ENCODE measurements at regions not wholly inside any gene's neighbourhood (a gene's known extent, or its start where the extent isn't known, plus 50 kb on each side); places are given as distances from the start of the nearest gene placed in this dataset.

DNA sequence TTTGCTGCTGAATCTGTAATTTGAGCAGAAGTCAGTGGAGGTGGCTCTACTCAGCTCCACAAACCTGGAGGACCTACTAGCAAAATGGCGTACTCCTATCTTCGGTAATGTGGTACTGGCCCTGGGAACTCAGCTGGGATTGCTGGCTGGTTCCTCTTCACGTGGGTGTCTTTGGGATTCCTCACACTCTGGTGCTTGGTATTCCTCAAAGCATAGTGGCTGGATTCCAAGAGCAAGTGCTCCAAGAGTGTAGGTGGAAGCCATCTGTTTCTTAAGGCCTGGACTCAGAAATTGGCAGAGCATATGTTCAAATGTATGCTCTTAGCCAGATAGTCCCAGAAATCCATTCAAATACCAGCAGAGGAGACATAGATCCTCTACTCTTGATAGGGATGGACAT, 281.9 kb upstream of the CDH7 start:
- TF ChIP-seq, protein P1, sequence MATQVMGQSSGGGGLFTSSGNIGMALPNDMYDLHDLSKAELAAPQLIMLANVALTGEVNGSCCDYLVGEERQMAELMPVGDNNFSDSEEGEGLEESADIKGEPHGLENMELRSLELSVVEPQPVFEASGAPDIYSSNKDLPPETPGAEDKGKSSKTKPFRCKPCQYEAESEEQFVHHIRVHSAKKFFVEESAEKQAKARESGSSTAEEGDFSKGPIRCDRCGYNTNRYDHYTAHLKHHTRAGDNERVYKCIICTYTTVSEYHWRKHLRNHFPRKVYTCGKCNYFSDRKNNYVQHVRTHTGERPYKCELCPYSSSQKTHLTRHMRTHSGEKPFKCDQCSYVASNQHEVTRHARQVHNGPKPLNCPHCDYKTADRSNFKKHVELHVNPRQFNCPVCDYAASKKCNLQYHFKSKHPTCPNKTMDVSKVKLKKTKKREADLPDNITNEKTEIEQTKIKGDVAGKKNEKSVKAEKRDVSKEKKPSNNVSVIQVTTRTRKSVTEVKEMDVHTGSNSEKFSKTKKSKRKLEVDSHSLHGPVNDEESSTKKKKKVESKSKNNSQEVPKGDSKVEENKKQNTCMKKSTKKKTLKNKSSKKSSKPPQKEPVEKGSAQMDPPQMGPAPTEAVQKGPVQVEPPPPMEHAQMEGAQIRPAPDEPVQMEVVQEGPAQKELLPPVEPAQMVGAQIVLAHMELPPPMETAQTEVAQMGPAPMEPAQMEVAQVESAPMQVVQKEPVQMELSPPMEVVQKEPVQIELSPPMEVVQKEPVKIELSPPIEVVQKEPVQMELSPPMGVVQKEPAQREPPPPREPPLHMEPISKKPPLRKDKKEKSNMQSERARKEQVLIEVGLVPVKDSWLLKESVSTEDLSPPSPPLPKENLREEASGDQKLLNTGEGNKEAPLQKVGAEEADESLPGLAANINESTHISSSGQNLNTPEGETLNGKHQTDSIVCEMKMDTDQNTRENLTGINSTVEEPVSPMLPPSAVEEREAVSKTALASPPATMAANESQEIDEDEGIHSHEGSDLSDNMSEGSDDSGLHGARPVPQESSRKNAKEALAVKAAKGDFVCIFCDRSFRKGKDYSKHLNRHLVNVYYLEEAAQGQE (IDR thresholded peaks at IDR 0.05; ENCODE audit: borderline replicate concordance): no peak
- TF ChIP-seq TAF1 (IDR thresholded peaks at IDR 0.05; ENCODE audit: low read depth) (no peak), POLR2AphosphoS5 (IDR thresholded peaks at IDR 0.05) (no peak), SMC3 (conservative IDR thresholded peaks at IDR 0.05; ENCODE audit: poor library complexity) (no peak), RAD21 (conservative IDR thresholded peaks at IDR 0.05) (no peak), EP300 (conservative IDR thresholded peaks at IDR 0.05; ENCODE audit: poor library complexity, severe bottlenecking) (no peak), EZH2 (IDR thresholded peaks at IDR 0.05; ENCODE audit: borderline replicate concordance, insufficient read depth, low read length, poor library complexity, severe bottlenecking) (no peak), MXI1 (conservative IDR thresholded peaks at IDR 0.05; ENCODE audit: poor library complexity, severe bottlenecking) (no peak)
- TF ChIP-seq, protein P2, sequence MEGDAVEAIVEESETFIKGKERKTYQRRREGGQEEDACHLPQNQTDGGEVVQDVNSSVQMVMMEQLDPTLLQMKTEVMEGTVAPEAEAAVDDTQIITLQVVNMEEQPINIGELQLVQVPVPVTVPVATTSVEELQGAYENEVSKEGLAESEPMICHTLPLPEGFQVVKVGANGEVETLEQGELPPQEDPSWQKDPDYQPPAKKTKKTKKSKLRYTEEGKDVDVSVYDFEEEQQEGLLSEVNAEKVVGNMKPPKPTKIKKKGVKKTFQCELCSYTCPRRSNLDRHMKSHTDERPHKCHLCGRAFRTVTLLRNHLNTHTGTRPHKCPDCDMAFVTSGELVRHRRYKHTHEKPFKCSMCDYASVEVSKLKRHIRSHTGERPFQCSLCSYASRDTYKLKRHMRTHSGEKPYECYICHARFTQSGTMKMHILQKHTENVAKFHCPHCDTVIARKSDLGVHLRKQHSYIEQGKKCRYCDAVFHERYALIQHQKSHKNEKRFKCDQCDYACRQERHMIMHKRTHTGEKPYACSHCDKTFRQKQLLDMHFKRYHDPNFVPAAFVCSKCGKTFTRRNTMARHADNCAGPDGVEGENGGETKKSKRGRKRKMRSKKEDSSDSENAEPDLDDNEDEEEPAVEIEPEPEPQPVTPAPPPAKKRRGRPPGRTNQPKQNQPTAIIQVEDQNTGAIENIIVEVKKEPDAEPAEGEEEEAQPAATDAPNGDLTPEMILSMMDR (IDR thresholded peaks at IDR 0.05; ENCODE audit: poor library complexity, severe bottlenecking): no peak
- no peaks in the 10 kb centered on the region for H3K27me3 ChIP-seq (ENCODE audit: insufficient read depth, low read depth, low read length)
- no peak overlapping the region for H3K4me2 ChIP-seq (ENCODE audit: low read length)
- H4K20me1 ChIP-seq (ENCODE audit: insufficient read depth): no peaks in the 10 kb centered on the region
- no peaks in the 10 kb centered on the region for H3F3A ChIP-seq (ENCODE audit: insufficient read depth, low read length, poor library complexity, severe bottlenecking)
- no peak overlapping the region for H2AFZ ChIP-seq (ENCODE audit: low read depth, low read length)
- no peaks in the 10 kb centered on the region for H3K79me2 ChIP-seq (replicated peaks; ENCODE audit: insufficient read depth, low read length)
- no peaks in the 10 kb centered on the region for H3K36me3 ChIP-seq (ENCODE audit: insufficient read depth, low read length)
- H3K4me3 ChIP-seq (ENCODE audit: low read length): no peak overlapping the region
- no peaks in the 10 kb centered on the region for H3K9me2 ChIP-seq (ENCODE audit: insufficient read depth, low read length)
- no peak overlapping the region for H3K27ac ChIP-seq (ENCODE audit: low read length)
- no peaks in the 10 kb centered on the region for H3K9me3 ChIP-seq (ENCODE audit: low read length)
- no peak overlapping the region for H3K9ac ChIP-seq (ENCODE audit: low read length)

DNA sequence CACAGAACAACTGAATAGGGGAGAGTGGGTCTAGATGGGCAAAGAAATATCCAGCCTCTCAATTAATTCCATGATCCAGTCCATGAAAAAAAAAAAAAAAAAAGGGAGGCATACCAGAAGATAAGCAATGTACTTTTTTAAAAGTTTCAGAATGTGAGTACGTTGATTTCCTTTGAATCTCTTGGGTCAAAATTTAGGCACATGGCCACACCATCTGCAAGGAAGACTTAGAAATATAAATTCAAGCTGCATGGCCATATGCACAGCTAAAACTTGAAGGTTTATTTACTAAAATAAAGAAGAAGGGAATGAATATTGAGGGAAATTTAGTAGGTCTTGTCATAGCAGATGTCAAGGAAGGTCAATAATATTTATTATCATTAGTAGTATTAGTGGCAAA, 286.5 kb upstream of the CDH7 start:
- Histone ChIP-seq H3K4me2 (ENCODE audit: low read length) (no peak overlapping the region), H3K36me3 (ENCODE audit: insufficient read depth, low read length) (no peaks in the 10 kb centered on the region), H3K79me2 (replicated peaks; ENCODE audit: insufficient read depth, low read length) (no peaks in the 10 kb centered on the region), H3K27ac (ENCODE audit: low read length) (no peak overlapping the region), H3K27me3 (ENCODE audit: insufficient read depth, low read depth, low read length) (no peaks in the 10 kb centered on the region), H2AFZ (ENCODE audit: low read depth, low read length) (no peak overlapping the region), H3K4me3 (ENCODE audit: low read length) (no peak overlapping the region), H3K9me3 (ENCODE audit: low read length) (no peaks in the 10 kb centered on the region), H3K9ac (ENCODE audit: low read length) (no peak overlapping the region), H4K20me1 (ENCODE audit: insufficient read depth) (no peaks in the 10 kb centered on the region), H3K9me2 (ENCODE audit: insufficient read depth, low read length) (no peaks in the 10 kb centered on the region), H3F3A (ENCODE audit: insufficient read depth, low read length, poor library complexity, severe bottlenecking) (no peaks in the 10 kb centered on the region)
- no peak for TF ChIP-seq TAF1 (IDR thresholded peaks at IDR 0.05; ENCODE audit: low read depth)
- no peak for TF ChIP-seq SMC3 (conservative IDR thresholded peaks at IDR 0.05; ENCODE audit: poor library complexity)
- TF ChIP-seq POLR2AphosphoS5 (IDR thresholded peaks at IDR 0.05): no peak
- TF ChIP-seq, protein P2 (IDR thresholded peaks at IDR 0.05; ENCODE audit: poor library complexity, severe bottlenecking): no peak
- no peak for TF ChIP-seq EP300 (conservative IDR thresholded peaks at IDR 0.05; ENCODE audit: poor library complexity, severe bottlenecking)
- TF ChIP-seq, protein P1 (IDR thresholded peaks at IDR 0.05; ENCODE audit: borderline replicate concordance): no peak
- TF ChIP-seq MXI1 (conservative IDR thresholded peaks at IDR 0.05; ENCODE audit: poor library complexity, severe bottlenecking): no peak
- TF ChIP-seq RAD21 (conservative IDR thresholded peaks at IDR 0.05): no peak
- TF ChIP-seq EZH2 (IDR thresholded peaks at IDR 0.05; ENCODE audit: borderline replicate concordance, insufficient read depth, low read length, poor library complexity, severe bottlenecking): no peak

Data from neural cell (in vitro differentiated cells).